ENCODE measurements at regions not wholly inside any gene's neighbourhood (a gene's known extent, or its start where the extent isn't known, plus 50 kb on each side); places are given as distances from the start of the nearest gene placed in this dataset.

DNA sequence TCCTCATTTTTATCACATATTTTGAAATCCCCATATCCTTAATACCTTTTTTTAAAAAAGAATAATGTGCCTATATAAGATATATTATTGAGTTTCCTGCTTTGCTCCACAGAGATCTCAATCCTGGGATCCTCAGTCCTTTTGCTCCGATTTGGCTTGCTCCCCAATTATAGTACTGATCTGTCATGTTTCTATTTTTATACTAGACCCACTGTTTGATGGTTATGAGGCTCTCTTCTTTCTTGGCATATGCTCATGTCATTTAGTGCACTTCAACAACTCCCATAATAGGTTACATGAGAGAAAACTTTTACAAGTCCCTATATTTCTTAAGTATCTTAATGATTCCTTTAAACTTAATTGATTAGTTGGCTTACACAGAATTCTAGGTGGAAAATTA, 958.5 kb upstream of the EPHA7 start:
- no peaks in the 10 kb centered on the region for H3K9me1 ChIP-seq (ENCODE audit: control insufficient read depth, extremely low read depth, insufficient read depth, low read length)
- no peak overlapping the region for H3K4me3 ChIP-seq (ENCODE audit: control insufficient read depth in 2 of 3, extremely low read depth in 1 of 3, insufficient read depth in 2 of 3, low read depth in 1 of 3, low read length in 3 of 3)
- TF ChIP-seq EZH2 (IDR thresholded peaks at IDR 0.05; ENCODE audit: low read length) (no peak), CTCF (optimal IDR thresholded peaks at IDR 0.05 in 1 of 3, IDR thresholded peaks at IDR 0.05 in 1 of 3, conservative IDR thresholded peaks at IDR 0.05 in 1 of 3; ENCODE audit: extremely low read depth in 1 of 3, insufficient read depth in 2 of 3, low read length in 3 of 3) (no peak)
- no peak overlapping the region for H3K27ac ChIP-seq (ENCODE audit: control insufficient read depth, insufficient read depth, low read length)
- no peaks in the 10 kb centered on the region for H3K4me1 ChIP-seq (ENCODE audit: control insufficient read depth, extremely low read depth, insufficient read depth, low read length)
- H2AFZ ChIP-seq (ENCODE audit: control insufficient read depth, low read length), result no peak overlapping the region
- dilution Hi-C loops (cut with MboI; ENCODE audit: extremely low pct_ligation_motif_present, low sequenced_read_pairs), result no loop called here
- H3K4me2 ChIP-seq (ENCODE audit: control insufficient read depth, extremely low read depth, insufficient read depth, low read depth, low read length), result no peak overlapping the region
- H3K27me3 ChIP-seq (ENCODE audit: control insufficient read depth, extremely low read depth, insufficient read depth, low read length), result no peaks in the 10 kb centered on the region
- no peak for FAIRE-seq
- H3K36me3 ChIP-seq (ENCODE audit: control insufficient read depth in 2 of 2, extremely low read depth in 1 of 2, insufficient read depth in 2 of 2, low read length in 2 of 2), result no peaks in the 10 kb centered on the region
- no peaks in the 10 kb centered on the region for H3K9me3 ChIP-seq (ENCODE audit: control insufficient read depth, low read depth, low read length)
- no peaks in the 10 kb centered on the region for H3K79me2 ChIP-seq (ENCODE audit: control insufficient read depth, insufficient read depth, low read length)
- no peak for DNase-seq (ENCODE audit: low read depth, low spot score)
- no peaks in the 10 kb centered on the region for H4K20me1 ChIP-seq (ENCODE audit: control insufficient read depth, extremely low read depth, insufficient read depth, low read length)
- no peak overlapping the region for H3K9ac ChIP-seq (ENCODE audit: control insufficient read depth, extremely low read depth, insufficient read depth, low read length)

DNA sequence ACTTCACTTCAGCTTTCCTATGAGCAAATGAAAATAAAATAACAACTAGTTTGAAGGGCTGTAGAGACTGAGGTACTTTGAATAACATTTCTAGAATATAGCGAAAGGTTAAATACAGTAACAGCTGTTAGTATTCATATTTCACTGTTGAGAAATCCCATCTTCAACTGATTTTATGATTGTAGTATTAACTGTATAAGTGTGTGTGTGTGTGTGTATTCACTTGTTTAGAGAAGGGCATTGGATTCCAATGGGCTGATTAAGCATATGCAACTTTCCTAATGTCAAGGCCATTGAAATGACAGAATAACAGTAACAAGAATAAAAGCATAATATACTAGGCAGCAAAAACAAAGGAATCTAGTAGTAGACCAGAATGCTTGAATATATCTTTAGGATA, 957.5 kb upstream of the EPHA7 start:
- no peak for TF ChIP-seq CTCF (optimal IDR thresholded peaks at IDR 0.05 in 1 of 3, IDR thresholded peaks at IDR 0.05 in 1 of 3, conservative IDR thresholded peaks at IDR 0.05 in 1 of 3; ENCODE audit: extremely low read depth in 1 of 3, insufficient read depth in 2 of 3, low read length in 3 of 3)
- TF ChIP-seq EZH2 (IDR thresholded peaks at IDR 0.05; ENCODE audit: low read length), result no peak
- no peaks in the 10 kb centered on the region for H3K4me1 ChIP-seq (ENCODE audit: control insufficient read depth, extremely low read depth, insufficient read depth, low read length)
- H3K27me3 ChIP-seq (ENCODE audit: control insufficient read depth, extremely low read depth, insufficient read depth, low read length), result no peaks in the 10 kb centered on the region
- H3K4me3 ChIP-seq (ENCODE audit: control insufficient read depth in 2 of 3, extremely low read depth in 1 of 3, insufficient read depth in 2 of 3, low read depth in 1 of 3, low read length in 3 of 3), result no peak overlapping the region
- no peak for DNase-seq (ENCODE audit: low read depth, low spot score)
- H3K27ac ChIP-seq (ENCODE audit: control insufficient read depth, insufficient read depth, low read length), result no peak overlapping the region
- no peak for FAIRE-seq
- no peak overlapping the region for H3K9ac ChIP-seq (ENCODE audit: control insufficient read depth, extremely low read depth, insufficient read depth, low read length)
- H3K9me1 ChIP-seq (ENCODE audit: control insufficient read depth, extremely low read depth, insufficient read depth, low read length), result no peaks in the 10 kb centered on the region
- no peak overlapping the region for H3K4me2 ChIP-seq (ENCODE audit: control insufficient read depth, extremely low read depth, insufficient read depth, low read depth, low read length)
- dilution Hi-C loops (cut with MboI; ENCODE audit: extremely low pct_ligation_motif_present, low sequenced_read_pairs), result no loop called here
- H3K9me3 ChIP-seq (ENCODE audit: control insufficient read depth, low read depth, low read length), result no peaks in the 10 kb centered on the region
- no peaks in the 10 kb centered on the region for H3K36me3 ChIP-seq (ENCODE audit: control insufficient read depth in 2 of 2, extremely low read depth in 1 of 2, insufficient read depth in 2 of 2, low read length in 2 of 2)
- H3K79me2 ChIP-seq (ENCODE audit: control insufficient read depth, insufficient read depth, low read length), result no peaks in the 10 kb centered on the region
- H4K20me1 ChIP-seq (ENCODE audit: control insufficient read depth, extremely low read depth, insufficient read depth, low read length), result no peaks in the 10 kb centered on the region
- H2AFZ ChIP-seq (ENCODE audit: control insufficient read depth, low read length), result no peak overlapping the region
